Renal pelvis (tissue), 1 donor: ENCODE measurements at regions not wholly inside any gene's neighbourhood (a gene's known extent, or its start where the extent isn't known, plus 50 kb on each side); places are given as distances from the start of the nearest gene placed in this dataset.
A peak's percentile ranks its signal among the peaks of the same experiment; 100 is the strongest.
"Not testable (repeated sequence)": the region's sequence is repeated elsewhere in the genome, so short reads cannot be mapped to it uniquely, and the experiment has no call there.

Experiments
- DNase-seq: peaks from one replicate; pipeline ENCODE4 v3.0.0-alpha.2; 2013

DNA sequence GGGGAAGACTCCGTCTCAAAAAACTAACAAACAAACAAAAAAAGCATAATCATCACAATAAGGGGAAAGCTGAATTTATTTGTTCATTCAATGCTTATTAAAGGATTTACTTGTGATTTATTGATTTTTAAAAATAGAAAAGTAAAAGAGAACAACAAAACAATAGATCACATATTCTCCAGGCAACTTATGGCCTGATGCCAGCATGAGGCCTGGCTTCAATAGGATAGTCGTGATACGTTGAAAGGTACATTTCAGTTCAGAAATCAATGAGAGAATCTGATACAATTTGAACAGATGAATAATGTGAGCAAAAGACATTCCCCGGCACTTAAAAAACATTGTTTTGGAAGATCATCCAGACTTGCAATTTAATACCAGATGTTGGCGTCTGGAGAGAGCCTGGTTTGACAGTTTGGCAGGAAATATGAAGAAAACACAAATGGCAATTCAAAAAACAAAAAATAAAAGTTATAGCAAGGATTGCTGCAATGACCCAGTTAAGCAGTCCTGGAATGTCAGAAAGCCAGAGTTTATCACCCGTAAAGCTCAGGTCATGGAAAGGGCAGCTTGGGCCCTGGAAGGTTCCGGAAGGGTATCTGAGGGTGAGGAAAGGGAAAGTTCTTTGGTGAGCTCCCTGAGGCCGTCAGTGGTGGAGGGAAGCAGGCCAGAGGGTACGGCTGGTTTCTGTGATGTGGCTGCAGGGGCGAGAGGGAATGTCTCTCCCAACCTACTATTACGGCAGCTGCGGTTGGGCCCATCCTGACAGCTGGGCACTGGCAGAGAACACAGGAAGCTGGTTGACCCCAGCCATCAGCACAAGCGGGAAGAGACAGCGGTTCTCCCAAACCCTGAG, 230.2 kb upstream of the HES1 start:
- peak; percentile 33 for DNase-seq

DNA sequence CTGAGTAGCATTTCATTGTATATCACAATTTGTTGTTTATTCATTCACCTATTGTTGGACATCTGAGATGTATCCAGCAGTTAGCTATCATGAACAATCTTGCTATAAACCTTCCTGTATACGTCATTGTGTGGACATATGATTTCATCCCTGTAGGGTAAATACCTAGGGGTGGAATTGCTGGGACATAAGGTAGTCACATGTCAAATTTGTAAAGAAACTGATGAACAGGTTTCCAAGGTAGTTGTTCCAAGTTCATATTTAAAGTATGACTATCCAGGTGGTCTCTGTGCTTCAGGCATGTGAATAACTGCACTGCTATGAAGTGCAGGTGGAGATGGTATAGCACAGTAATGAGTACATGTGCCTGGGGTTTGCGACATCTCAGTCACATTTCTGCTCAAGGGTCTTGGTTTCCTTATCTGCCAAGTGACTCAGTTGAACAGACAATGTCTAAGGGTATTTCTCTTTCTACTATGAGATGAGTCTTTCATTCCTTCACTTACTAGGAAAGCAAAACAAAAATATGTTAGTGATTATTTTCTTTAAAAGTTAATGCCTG, 229.0 kb upstream of the HES1 start:
- no peak for DNase-seq

DNA sequence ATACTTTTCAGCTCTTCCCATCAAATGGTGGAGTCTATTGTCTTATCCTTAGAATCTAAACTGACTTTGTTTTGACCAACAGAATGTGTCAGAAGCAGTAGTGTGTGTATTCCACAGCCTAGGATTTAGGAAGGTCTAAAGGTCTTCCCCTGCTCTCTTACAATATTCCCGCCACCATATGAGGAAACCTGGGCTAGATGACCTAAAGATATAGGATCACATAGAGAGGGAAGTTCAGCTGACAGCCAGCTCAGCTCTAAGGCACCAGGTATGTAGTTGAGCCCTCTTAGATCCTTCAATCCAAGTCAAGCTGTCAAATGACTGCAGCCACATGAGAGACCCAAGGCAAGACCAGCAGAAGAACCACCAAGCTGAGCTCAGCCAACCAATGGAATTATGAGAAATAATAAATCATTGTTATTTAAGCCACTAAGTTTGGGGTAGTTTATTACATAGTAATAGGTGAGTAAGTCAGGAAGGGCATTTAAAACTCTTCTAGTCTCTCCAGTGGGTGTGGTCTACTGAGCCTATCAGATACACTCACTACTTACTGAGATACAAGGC, 227.7 kb upstream of the HES1 start:
- no peak for DNase-seq

DNA sequence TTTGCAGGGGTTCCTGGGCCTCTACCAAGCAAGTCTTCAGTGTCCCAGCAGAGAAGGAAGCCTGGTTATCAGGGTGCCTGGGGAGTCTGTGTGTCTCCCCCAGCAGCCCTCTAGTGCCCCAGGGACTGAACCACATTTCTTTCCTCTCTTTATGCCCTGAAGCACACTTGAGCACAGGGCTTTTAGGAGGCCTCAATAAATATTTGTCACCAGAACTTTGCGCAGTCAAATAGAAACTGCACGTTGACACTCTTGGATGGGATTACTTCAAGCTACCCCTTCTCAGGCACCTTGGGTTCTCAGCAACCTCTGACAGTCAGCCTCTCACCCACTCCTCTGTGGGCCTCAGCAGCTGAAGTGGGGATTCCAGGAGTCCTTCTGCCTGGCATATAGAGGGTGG, 226.6 kb upstream of the HES1 start:
- no peak for DNase-seq

DNA sequence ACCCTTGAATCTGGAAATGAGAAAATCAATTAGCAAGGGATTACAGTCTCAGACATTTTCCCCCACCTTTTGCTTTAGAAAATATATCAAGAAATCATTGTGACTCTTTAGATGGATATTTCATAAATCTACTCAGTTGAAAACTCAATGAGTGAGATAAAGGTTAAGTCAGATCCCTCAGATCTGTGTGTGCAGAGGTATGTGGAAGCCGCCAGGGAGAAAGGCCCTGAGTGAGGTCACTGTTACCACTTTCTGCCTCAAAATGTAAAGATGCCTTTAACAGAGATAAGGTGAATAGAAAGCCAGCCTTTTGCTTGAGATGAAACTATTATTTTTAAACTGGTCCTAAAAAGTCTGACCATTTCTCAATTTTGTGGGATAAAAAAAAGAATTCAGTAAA, 225.6 kb upstream of the HES1 start:
- DNase-seq: no peak

DNA sequence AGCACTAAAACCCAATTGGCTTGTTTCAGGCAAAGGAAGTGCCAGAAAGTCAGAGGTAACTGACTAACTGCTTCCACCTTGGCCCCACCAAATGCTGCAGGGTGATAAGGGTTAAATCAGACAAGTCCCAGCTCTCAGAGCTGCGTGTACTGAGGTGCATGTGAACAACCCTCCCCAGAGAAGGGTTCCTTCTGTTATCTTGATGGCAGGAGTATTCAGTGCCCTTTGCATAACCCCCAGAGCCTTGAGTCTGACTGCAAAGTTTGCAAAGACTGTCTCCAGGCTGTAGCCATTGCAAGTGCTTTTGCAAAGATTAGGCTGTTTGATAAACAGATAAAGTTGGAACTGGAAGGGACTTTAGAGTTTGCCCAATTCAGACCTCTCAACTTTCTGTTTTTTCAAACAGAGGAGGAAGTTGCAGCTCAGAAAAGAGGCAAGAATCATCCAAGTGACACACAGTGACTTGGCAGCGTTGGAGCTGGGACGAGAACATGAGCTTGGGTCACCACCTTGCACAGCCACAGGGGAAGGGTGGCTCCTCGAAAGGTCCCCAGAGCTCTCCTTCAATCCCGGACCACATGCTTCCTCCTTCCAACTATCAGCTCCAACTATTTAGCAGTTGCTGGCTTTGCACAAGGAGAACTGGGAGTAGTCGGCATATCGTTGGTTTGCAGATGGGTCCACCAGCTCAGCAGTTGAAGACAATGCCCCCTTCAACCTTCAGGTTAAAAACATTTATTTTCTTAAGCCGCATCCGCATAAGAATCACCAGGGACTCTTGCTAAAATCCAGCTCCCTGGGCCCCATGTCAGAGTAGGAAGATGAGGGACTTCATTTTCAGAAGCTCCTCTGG, 224.8 kb upstream of the HES1 start:
- no peak for DNase-seq

DNA sequence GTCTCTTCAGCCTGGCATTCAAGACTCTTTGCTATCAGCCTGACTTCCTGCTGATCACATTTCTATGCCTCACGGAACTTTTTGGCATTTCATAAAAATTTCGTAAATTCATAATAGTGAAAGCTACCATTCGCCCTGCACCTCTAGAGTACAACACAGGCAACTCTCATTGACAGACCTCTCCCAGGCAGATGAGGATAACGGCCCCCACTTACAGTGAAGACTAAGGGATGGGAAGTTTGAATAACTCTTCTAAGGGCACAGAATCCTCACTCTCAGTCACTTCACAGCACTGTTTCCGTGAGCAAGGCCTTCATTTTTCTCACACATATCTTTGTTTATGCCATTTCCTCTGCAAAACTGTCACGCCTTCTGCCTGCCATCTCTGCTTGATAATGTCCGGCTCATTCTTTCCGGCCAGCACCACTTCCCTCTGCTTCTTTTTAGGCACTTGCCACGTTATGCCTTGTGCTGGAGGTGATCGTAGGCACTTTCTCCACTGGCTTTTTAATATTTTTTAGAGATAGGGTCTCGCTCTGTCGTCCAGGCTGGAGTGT, 224.1 kb upstream of the HES1 start:
- no peak for DNase-seq

DNA sequence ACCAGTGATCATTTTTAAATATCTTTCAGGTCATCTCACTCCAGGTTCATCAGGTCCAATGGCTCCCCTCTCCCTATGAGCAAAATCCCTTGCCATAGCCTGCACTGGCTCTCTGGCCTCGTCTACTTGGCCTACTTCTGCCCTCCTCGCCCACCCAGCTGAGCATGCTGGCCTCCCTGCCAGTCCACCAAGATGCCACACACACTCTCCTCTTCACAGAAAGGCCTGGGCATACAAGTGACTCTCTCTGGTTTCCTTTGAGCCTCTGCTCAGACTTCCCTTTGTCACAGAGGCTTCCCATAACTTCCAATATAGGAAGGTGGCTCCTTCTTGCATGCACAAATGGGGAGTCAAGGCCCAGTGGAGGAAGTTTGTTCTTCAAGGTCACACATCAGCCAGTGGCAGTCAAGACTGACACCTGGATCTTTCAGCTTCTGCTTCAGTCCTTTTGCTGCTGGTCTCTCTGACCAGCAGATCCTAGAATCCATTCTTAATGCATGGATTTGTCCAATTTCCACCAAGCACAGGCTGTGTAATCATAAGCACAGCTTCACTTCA, 223.2 kb upstream of the HES1 start:
- DNase-seq: no peak

DNA sequence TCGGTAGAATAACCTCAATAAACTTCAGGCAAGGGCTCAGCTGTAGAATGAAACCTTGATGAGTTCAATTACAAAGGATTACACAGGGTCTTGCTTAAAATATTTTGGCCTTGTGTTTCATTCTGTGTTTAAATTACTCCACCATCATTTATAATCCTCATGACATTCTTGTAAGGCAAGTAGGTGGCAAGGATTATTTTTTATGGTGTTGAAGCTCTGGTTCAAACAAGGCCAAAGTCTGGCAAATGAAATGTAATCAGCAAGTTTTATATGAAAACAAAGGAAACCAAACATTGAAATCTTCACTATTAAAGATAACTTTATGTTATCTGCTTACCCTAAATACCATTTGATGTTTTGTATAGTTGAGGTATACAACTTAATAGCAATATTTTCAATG, 221.3 kb upstream of the HES1 start:
- DNase-seq: no peak

DNA sequence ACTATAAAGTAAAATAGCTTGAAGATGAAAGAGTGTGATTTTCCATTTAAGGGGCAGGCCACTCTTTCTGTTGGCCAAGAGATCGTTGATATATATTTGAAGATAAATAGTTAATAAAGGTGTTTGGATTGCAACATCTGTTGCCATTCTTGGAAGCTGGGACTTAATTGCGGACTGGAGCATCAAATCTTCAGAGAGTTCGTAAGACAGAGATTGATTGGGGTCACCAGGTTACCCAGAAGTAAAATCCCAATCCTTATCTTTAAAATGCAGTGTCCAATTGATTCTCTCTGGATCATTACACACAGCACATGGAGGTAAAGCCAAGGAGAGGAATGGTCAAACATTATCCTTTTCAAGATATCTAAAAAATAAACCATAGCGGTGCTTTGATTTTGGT, 220.8 kb upstream of the HES1 start:
- no peak for DNase-seq

DNA sequence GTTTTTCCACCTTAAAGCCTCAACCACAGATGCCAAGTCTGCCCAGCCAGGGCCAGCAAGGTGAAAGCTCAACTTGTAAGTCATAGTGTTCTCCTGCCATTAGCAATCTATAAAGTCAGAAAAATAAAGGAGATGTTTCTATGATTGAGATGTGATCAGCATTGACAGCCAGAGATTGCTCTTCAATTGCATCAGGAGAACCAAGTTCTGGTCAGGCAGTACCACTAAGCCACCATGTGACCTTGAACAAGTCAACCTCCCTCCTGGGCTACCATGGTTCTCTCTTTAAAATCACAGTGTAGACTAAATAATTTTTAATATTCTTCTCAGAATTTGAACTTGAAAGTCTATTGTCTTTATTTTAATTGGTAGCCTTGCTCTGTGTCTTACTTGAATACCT, 220.3 kb upstream of the HES1 start:
- DNase-seq: no peak

DNA sequence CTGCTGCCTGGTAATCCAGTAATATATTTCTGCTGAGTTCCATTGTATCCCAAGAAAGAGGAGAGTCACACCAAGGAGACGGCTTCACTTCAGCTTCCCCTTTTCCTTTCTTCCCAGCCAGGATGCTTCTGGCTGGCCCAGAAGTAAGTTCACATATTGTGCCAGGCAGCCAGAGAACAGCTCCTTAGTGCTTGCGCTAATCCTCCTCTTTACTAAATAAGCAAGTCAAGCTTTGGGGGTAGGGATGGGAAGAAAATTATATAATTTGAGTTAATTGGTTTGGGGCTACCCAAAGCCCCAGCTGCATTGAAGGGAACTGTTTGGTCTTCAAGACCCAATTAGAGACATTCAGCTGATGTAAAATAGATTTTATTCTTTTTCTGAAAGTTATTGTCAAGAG, 218.8 kb upstream of the HES1 start:
- DNase-seq: no peak

DNA sequence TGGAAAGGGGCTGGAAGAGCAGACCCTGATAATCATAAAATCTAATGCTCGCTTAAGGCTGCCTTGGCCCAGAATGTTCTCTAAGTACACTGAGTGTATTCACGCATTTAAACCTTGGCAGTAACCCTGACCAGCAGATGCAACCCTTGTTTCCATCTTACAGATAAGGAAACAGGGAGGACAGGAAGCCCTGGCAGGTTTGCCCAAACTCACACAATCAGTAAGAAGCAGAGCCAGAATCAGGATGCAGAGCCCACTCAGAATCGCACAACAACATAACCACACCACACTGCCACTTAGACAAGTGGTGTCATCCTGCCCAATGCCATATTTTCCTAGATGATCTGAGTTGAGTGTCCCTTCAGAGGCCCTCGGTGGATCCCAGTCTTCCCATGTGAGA, 214.5 kb upstream of the HES1 start:
- no peak for DNase-seq

DNA sequence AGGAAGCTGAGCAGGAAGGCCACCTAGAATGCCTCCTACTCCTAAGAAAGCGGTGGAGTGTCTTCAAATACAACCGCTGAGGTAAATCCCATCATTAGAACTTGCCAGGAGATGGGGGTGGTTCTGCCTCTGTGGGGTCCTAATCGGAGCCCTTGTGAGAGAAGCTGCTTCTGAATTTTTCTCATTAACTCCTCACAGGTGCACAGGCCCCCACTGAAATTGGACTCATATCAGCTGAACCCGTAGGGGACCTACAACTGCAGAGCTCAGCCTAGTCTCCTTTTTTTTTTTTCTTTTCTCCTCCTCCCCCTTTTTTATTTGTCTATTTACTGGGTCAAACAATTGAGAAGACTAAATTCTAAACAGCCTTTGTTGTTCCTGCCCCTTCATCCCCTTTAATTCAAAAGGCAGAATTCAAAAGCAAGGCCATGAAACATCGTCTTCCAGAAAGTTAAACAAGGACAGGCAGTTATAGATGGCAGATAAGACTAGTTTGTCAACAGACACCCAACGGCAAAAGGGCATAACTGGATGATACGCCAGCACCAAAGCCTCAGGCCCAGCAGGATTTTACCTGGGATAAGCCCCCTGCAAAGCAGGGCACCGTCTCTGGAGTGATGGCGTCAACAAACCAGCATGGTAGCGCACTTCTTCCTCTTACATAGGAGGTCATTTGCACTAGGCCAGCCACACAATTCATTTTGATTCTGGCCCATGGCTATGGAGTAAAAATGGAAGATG, 213.7 kb upstream of the HES1 start:
- no peak for DNase-seq

DNA sequence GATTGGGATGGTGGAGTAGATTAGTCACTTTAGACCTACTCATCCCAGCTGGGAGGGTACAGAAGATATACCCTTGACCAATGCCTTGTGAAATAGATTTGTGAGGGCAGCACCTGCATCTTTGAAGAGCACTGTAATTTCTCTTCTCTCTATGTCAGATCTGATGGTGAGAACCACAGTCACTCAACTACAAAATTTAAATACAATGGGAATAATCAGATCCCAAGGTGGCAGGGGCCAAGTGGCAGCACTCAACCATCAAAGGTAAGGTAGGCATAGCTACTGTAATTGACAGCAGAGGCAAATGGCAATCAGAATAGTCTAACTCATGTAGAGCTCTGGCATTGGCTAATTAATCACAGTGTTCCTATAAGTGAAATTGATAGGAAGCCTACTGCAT, 212.0 kb upstream of the HES1 start:
- DNase-seq: not testable (repeated sequence)

DNA sequence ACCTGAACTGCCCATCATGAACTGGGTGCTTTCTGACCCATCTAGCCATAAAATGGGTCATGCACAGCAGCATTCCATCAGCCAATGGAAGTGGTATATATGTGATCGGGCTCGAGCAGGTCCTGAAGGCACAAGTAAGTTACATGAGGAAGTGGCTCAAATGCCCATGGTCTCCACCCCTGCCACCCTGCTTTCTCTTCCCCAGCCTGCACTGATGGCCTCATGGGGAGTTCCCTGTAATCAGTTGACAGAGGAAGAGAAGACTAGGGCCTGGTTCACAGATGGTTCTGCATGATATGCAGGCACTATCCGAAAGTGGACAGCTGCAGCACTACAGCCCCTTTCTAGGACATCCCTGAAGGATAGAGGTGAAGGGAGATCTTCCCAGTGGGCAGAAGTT, 209.9 kb upstream of the HES1 start:
- not testable (repeated sequence) for DNase-seq

DNA sequence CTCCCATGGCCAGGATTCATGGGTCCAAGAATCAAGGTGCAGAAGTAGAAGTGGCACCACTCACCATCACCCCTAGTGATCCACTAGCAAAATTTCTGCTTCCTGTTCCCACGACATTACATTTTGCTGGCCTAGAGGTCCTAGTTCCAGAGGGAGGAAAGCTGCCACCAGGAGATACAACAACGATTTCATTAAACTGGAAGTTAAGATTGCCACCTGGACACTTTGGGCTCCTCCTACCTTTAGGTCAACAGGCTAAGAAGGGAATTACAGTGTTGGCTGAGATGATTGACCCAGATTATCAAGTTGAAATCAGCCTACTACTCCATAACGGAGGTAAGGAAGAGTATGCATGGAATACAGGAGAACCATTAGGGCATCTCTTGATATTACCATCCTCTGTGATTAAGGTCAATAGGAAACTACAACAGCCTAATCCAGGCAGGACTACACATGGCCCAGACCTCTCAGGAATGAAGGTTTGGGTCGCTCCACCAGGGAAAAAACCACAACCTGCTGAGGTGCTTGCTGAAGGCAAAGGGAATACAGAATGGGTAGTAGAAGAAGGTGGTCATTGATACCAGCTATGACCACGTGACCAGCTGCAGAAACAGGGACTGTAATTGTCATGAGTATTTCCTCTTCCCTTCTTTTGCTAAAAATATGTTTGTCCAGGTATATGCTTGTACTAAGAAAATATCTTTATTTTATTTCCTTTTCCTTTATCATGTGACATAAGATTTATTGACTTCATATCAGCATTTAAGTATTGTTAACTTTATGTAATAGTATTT, 208.3 kb upstream of the HES1 start:
- not testable (repeated sequence) for DNase-seq

DNA sequence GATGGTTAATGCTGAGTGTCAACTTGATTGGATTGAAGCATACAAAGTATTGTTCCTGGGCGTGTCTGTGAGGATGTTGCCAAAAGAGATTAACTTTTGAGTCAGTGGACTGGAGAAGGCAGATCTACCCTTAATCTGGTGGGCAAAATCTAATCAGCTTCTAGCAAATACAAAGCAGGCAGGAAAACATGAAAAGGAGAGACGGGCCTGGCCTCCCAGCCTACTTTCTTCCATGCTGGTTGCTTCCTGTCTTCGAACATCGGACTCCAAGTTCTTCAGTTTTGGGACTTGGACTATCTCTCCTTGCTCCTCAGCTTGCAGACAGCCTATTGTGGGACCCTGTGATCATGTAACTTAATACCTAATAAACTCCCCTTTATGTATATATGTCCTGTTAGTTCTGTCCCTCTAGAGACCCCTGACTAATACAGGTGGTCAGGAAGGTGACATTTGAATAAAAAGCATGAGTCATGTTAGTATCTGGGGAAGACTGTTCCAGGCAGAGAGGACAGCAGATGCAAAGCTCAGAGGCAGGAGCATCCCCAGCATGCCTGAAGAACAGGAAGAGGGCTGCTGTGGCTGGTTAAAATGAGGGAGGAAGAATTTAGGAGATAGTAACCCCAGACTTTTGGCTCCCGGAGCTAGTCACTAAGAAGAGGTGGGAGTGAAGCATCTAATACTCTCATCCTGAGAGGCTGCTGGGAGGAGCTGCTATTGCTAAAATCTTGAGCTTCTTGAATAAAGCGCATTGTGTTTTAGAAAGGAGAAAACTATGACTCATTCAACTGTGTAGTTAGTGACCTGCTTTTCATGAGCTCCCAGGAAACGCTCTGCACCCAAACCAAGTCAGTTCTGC, 207.4 kb upstream of the HES1 start:
- no peak for DNase-seq

DNA sequence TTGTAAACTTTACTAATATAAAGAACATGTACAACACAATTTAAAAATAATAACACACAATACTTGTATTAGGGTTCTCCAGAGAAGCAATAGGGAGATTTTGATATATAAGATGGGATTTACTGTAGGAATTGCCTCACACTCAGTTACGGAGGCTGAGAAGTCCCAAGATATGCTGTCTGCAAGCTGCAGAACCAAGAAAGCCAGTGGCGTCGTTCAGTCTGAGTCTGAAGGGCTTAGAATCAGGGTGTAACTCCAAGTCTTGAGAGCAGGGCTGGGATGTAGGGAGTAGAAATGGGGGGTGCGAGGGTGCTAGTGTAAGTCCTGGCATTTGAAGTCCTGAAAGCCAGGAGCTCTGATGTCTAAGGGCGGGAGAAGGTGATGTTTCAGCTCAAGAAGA, 206.6 kb upstream of the HES1 start:
- no peak for DNase-seq
